Activated CD4-positive, alpha-beta T cell treated with anti-CD3 and anti-CD28 coated beads, Interleukin-2, amount 10 ng/mL, durations not matched to agents 7 days and 5 days (primary cell): ENCODE measurements at regions not wholly inside any gene's neighbourhood (a gene's known extent, or its start where the extent isn't known, plus 50 kb on each side); places are given as distances from the start of the nearest gene placed in this dataset.
A peak's percentile ranks its signal among the peaks of the same experiment; 100 is the strongest.

Experiments
- CTCF ChIA-PET: fragments of 350-600 bp; sonication (Branson Sonifier 250); formaldehyde crosslinking; loops from one replicate; lab custom pipeline; 2021; ENCODE audit warnings: antibody characterized with exemption; lab: Charles Lee
- POLR2A ChIA-PET: fragments of 350-600 bp; sonication (Branson Sonifier 250); formaldehyde crosslinking; loops from one replicate; lab custom pipeline; 2021; ENCODE audit warnings: antibody characterized with exemption; lab: Charles Lee
- DNase-seq: peaks from one replicate; pipeline ENCODE4 v3.0.0-alpha.2; 2020
- H3K27ac Mint-ChIP-seq: one replicate; pipeline ENCODE4 v1.8.0; 2021; ENCODE audit warnings: mild to moderate bottlenecking, moderate library complexity, mixed read lengths
- H3K27me3 Mint-ChIP-seq: one replicate; pipeline ENCODE4 v1.8.0; 2021; ENCODE audit warnings: mixed read lengths
- H3K36me3 Mint-ChIP-seq: one replicate; pipeline ENCODE4 v1.8.0; 2021; ENCODE audit warnings: low read depth, mixed read lengths
- H3K4me1 Mint-ChIP-seq: one replicate; pipeline ENCODE4 v1.8.0; 2021; ENCODE audit warnings: mixed read lengths
- H3K4me3 Mint-ChIP-seq: one replicate; pipeline ENCODE4 v1.8.0; 2021; ENCODE audit warnings: mild to moderate bottlenecking, moderate library complexity, mixed read lengths
- H3K9me3 Mint-ChIP-seq: one replicate; pipeline ENCODE4 v1.8.0; 2021; ENCODE audit warnings: mixed read lengths

GRCh38 chr12:4047421-4047820, 174.2 kb upstream of the PARP11 start:
- peaks cover 2% of the 10 kb centered on the region for H3K27me3 Mint-ChIP-seq
- H3K9me3 Mint-ChIP-seq, result no peaks in the 10 kb centered on the region
- POLR2A ChIA-PET, result interaction anchor here (0.6 kb wide), 1 partner anchor 104 kb away, joined by 6 read pairs; no protein-coding TSS in a partner anchor
- H3K4me1 Mint-ChIP-seq, result peaks cover 3% of the 10 kb centered on the region
- H3K4me3 Mint-ChIP-seq, result no peak overlapping the region
- DNase-seq, result no peak
- CTCF ChIA-PET, result interaction anchor here (0.7 to 1.1 kb wide), 2 partner anchors 11 to 60 kb away, joined by 3 to 8 read pairs; no protein-coding TSS in a partner anchor
- H3K27ac Mint-ChIP-seq, result no peak overlapping the region
- H3K36me3 Mint-ChIP-seq, result no peaks in the 10 kb centered on the region

DNA sequence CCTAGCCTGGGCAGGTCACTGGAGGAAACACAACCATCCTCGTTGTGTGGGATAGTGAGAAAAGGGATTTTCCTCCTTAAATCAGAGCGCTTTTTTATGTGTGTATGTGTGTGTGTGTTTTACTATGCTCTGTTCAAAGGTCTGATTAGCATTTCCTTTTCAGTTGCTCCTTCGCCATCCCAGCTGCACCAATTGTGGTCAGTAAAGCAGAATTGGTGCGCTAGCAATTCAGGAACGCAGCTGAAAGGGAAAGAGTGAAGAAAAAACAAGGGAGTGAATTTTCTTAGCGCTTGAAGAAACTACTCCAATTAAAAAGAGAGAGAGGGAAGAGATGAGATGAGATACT, 173.3 kb upstream of the PARP11 start:
- H3K4me1 Mint-ChIP-seq, result peaks cover under 1% of the 10 kb centered on the region
- no peak overlapping the region for H3K4me3 Mint-ChIP-seq
- ChIA-PET POLR2A (no interaction called here), CTCF (no interaction called here)
- H3K36me3 Mint-ChIP-seq, result no peaks in the 10 kb centered on the region
- no peak for DNase-seq
- no peaks in the 10 kb centered on the region for H3K9me3 Mint-ChIP-seq
- H3K27me3 Mint-ChIP-seq, result peaks cover 2% of the 10 kb centered on the region
- no peak overlapping the region for H3K27ac Mint-ChIP-seq

- Mint-ChIP-seq H3K27ac (no peak overlapping the region), H3K36me3 (no peaks in the 10 kb centered on the region), H3K9me3 (no peaks in the 10 kb centered on the region), H3K4me3 (no peak overlapping the region), H3K27me3 (peaks cover 2% of the 10 kb centered on the region), H3K4me1 (no peaks in the 10 kb centered on the region)
- DNase-seq, result no peak
- ChIA-PET CTCF (interaction anchor here (2.0 kb wide), 1 partner anchor 231 kb away, joined by 5 read pairs; no protein-coding TSS in a partner anchor), POLR2A (no interaction called here)
Measured at GRCh38 chr12:4045786-4046494, 172.7 kb upstream of the PARP11 start.

- Mint-ChIP-seq H3K4me1 (no peaks in the 10 kb centered on the region), H3K27ac (peak overlapping the region; percentile 50), H3K27me3 (peaks cover 2% of the 10 kb centered on the region), H3K9me3 (no peaks in the 10 kb centered on the region), H3K36me3 (no peaks in the 10 kb centered on the region), H3K4me3 (no peak overlapping the region)
- CTCF ChIA-PET, result interaction anchor here (2.0 kb wide), 1 partner anchor 232 kb away, joined by 5 read pairs; no protein-coding TSS in a partner anchor
- POLR2A ChIA-PET, result no interaction called here
- no peak for DNase-seq
Measured at GRCh38 chr12:4044736-4045730, 171.8 kb upstream of the PARP11 start.

DNA sequence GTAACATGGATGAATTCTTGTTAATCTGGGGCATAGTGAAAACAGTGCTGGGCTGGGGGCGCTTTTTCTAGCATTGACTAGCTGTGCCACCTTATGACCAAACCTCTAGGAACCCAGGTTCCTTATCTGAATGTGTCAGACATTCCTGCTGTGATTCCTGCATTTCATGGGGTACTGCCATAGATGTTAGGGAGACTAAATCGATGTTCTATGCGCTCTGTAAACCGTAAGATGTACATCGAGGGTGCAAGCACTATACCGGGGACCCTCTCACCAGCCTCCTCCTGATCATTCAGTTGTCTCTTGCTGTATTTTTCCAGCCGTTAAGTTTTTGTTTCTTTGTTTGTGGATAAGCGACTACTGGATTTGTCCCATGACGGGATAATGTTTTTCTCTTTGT, 170.9 kb upstream of the PARP11 start:
- POLR2A ChIA-PET, result no interaction called here

GRCh38 chr12:4041187-4041885, 168.1 kb upstream of the PARP11 start:
- POLR2A ChIA-PET, result interaction anchor here (0.6 kb wide), 1 partner anchor 9 kb away, joined by 4 read pairs; no protein-coding TSS in a partner anchor

More for the DNA sequence above, 170.9 kb upstream of the PARP11 start:
- H3K9me3 Mint-ChIP-seq, result no peaks in the 10 kb centered on the region
- peaks cover 2% of the 10 kb centered on the region for H3K27me3 Mint-ChIP-seq
- no peak overlapping the region for H3K27ac Mint-ChIP-seq
- H3K4me1 Mint-ChIP-seq, result no peaks in the 10 kb centered on the region
- CTCF ChIA-PET, result interaction anchor here (2.0 kb wide), 1 partner anchor 233 kb away, joined by 5 read pairs; no protein-coding TSS in a partner anchor
- DNase-seq, result no peak
- H3K36me3 Mint-ChIP-seq, result no peaks in the 10 kb centered on the region
- H3K4me3 Mint-ChIP-seq, result no peak overlapping the region

GRCh38 chr12:4039931-4040330, 166.7 kb upstream of the PARP11 start:
- POLR2A ChIA-PET, result no interaction called here
- Mint-ChIP-seq H3K9me3 (no peaks in the 10 kb centered on the region), H3K27ac (no peak overlapping the region), H3K27me3 (peaks cover 6% of the 10 kb centered on the region), H3K4me1 (peaks cover 4% of the 10 kb centered on the region), H3K36me3 (no peaks in the 10 kb centered on the region), H3K4me3 (no peak overlapping the region)
- CTCF ChIA-PET, result interaction anchor here (0.8 to 2.5 kb wide), 5 partner anchors 16 to 237 kb away, joined by 3 to 10 read pairs (median 3); no protein-coding TSS in a partner anchor
- no peak for DNase-seq

More at GRCh38 chr12:4041187-4041885, 168.1 kb upstream of the PARP11 start:
- peaks cover 4% of the 10 kb centered on the region for H3K4me1 Mint-ChIP-seq
- no peak overlapping the region for H3K4me3 Mint-ChIP-seq
- no peaks in the 10 kb centered on the region for H3K36me3 Mint-ChIP-seq
- no peak overlapping the region for H3K27ac Mint-ChIP-seq
- H3K9me3 Mint-ChIP-seq, result no peaks in the 10 kb centered on the region
- no peak for DNase-seq
- CTCF ChIA-PET, result interaction anchor here (0.6 to 2.5 kb wide), 3 partner anchors 9 to 235 kb away, joined by 3 to 10 read pairs (median 4); no protein-coding TSS in a partner anchor
- H3K27me3 Mint-ChIP-seq, result peaks cover 2% of the 10 kb centered on the region

GRCh38 chr12:4037747-4038312, 164.6 kb upstream of the PARP11 start:
- Mint-ChIP-seq H3K4me1 (peaks cover 4% of the 10 kb centered on the region), H3K9me3 (no peaks in the 10 kb centered on the region), H3K27me3 (peaks cover 21% of the 10 kb centered on the region), H3K36me3 (no peaks in the 10 kb centered on the region), H3K27ac (no peak overlapping the region), H3K4me3 (no peak overlapping the region)
- ChIA-PET CTCF (interaction anchor here (1.1 to 1.6 kb wide), 5 partner anchors 11 to 155 kb away, joined by 3 to 5 read pairs (median 4); no protein-coding TSS in a partner anchor), POLR2A (no interaction called here)
- DNase-seq, result no peak

DNA sequence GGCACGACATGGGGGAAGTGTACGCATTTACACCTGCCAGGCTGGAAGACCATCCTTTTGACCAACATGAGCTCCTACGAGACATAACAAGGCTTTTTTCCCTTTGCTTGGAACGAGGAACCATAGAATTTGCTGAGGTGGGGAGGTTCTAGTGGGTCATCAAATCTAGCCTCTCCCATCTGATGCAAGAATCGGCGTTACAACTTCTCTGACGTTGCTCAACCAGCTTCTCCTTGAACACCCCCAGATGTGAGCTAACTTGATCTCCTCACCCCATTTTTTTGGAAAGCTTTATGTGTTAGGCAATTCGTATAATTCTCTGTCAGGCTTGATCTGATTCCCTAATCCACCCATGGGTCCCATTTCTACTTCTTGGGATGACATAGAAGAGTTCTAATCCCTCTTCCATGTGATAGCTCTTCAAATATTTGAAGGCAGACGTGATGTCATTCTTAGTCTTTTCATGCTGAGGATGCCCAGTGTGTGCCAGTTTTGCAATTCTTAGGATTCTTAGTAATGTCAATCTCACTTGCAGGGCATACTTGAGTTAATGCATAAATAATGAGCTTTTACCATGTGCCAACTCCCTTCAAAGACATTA, 163.6 kb upstream of the PARP11 start:
- H3K36me3 Mint-ChIP-seq, result no peaks in the 10 kb centered on the region
- ChIA-PET POLR2A (no interaction called here), CTCF (interaction anchor here (0.7 to 1.3 kb wide), 4 partner anchors 10 to 240 kb away, joined by 3 read pairs; no protein-coding TSS in a partner anchor)
- no peak for DNase-seq
- no peak overlapping the region for H3K4me3 Mint-ChIP-seq
- H3K4me1 Mint-ChIP-seq, result peaks cover 4% of the 10 kb centered on the region
- H3K9me3 Mint-ChIP-seq, result no peaks in the 10 kb centered on the region
- peaks cover 23% of the 10 kb centered on the region for H3K27me3 Mint-ChIP-seq
- H3K27ac Mint-ChIP-seq, result no peak overlapping the region

DNA sequence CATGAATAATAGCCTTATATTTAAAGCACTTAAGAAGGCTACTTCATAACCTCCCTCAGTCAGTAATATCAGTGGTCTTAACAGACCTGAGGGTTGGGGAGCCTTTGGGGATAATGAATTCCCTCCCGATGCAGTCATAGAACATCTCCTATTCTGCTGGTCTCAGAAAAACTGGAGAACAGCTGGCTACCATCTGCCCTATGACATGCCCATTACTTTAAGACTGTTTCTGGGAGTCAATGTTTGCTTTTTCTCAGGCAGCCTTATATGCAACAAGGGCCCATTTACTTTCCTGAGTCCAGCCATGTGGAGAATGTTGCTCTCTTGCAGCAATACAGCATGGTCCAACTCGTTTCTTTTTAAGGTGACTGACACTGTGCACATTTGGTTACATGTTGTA, 161.7 kb upstream of the PARP11 start:
- Mint-ChIP-seq H3K9me3 (no peaks in the 10 kb centered on the region), H3K27me3 (peaks cover 23% of the 10 kb centered on the region), H3K4me3 (no peak overlapping the region), H3K4me1 (peaks cover 14% of the 10 kb centered on the region), H3K36me3 (no peaks in the 10 kb centered on the region), H3K27ac (no peak overlapping the region)
- ChIA-PET CTCF (no interaction called here), POLR2A (no interaction called here)
- no peak for DNase-seq

- Mint-ChIP-seq H3K9me3 (no peaks in the 10 kb centered on the region), H3K36me3 (no peaks in the 10 kb centered on the region), H3K27me3 (peaks cover 23% of the 10 kb centered on the region), H3K4me1 (peaks cover 17% of the 10 kb centered on the region), H3K27ac (no peak overlapping the region), H3K4me3 (no peak overlapping the region)
- ChIA-PET POLR2A (no interaction called here), CTCF (interaction anchor here (0.9 to 1.7 kb wide), 3 partner anchors 8 to 244 kb away, joined by 3 to 5 read pairs (median 4); no protein-coding TSS in a partner anchor)
- no peak for DNase-seq
Measured at GRCh38 chr12:4032924-4033615, 159.9 kb upstream of the PARP11 start.
